ENCODE measurements at regions not wholly inside any gene's neighbourhood (a gene's known extent, or its start where the extent isn't known, plus 50 kb on each side); places are given as distances from the start of the nearest gene placed in this dataset.
"Not testable (repeated sequence)": the region's sequence is repeated elsewhere in the genome, so short reads cannot be mapped to it uniquely, and the experiment has no call there.

- Histone ChIP-seq H3K4me3 (no peak overlapping the region), H3K4me1 (peaks cover 13 to 20% (median 18%) of the 10 kb centered on the region in 4 donors), H3K27me3 (no peaks in the 10 kb centered on the region), H3K36me3 (no peaks in the 10 kb centered on the region), H3K9me3 (no peaks in the 10 kb centered on the region), H3K27ac (no peak overlapping the region)
- TF ChIP-seq EP300 (IDR thresholded peaks at IDR 0.05), result no peak
- no peak for TF ChIP-seq POLR2A (IDR thresholded peaks at IDR 0.05)
- no peak for TF ChIP-seq CTCF (IDR thresholded peaks at IDR 0.05)
- no peak for TF ChIP-seq POLR2AphosphoS5 (IDR thresholded peaks at IDR 0.05)
- ATAC-seq (ENCODE audit: low FRiP score in 2 of 2), result no peak
- WGBS, 2 donors, result 96 to 99% methylated on average over 6 of the region's 6 CpGs
- DNase-seq, result no peak
Measured at GRCh38 chr5:56732121-56732520, 83.2 kb upstream of the MAP3K1 start.

- not testable (repeated sequence) for H3K36me3 ChIP-seq; ATAC-seq (ENCODE audit: low FRiP score in 2 of 2); H3K4me3 ChIP-seq; DNase-seq; H3K27me3 ChIP-seq; H3K9me3 ChIP-seq; H3K27ac ChIP-seq
- WGBS, 2 donors, result 100% methylated on average over 2 of the region's 2 CpGs
- H3K4me1 ChIP-seq, result peaks cover 7 to 14% (median 12%) of the 10 kb centered on the region in 4 donors
Measured at GRCh38 chr5:56731473-56731872, 83.9 kb upstream of the MAP3K1 start.

GRCh38 chr5:56729488-56729887 lies 85.9 kb upstream of the MAP3K1 start:
- WGBS, 2 donors, result 53 to 73% methylated on average over 1 of the region's 1 CpG
- Histone ChIP-seq H3K27me3 (no peaks in the 10 kb centered on the region), H3K4me1 (peaks cover 0 to 10% (median 7%) of the 10 kb centered on the region in 4 donors), H3K27ac (no peak overlapping the region), H3K36me3 (no peaks in the 10 kb centered on the region), H3K9me3 (no peaks in the 10 kb centered on the region), H3K4me3 (no peak overlapping the region)
- ATAC-seq (ENCODE audit: low FRiP score in 2 of 2) (no peak), DNase-seq (no peak)
- no peak for TF ChIP-seq CTCF (IDR thresholded peaks at IDR 0.05)
- no peak for TF ChIP-seq POLR2AphosphoS5 (IDR thresholded peaks at IDR 0.05)
- TF ChIP-seq POLR2A (IDR thresholded peaks at IDR 0.05), result no peak
- TF ChIP-seq EP300 (IDR thresholded peaks at IDR 0.05), result no peak

GRCh38 chr5:56725711-56726411 lies 89.5 kb upstream of the MAP3K1 start:
- TF ChIP-seq POLR2A (IDR thresholded peaks at IDR 0.05), result no peak
- TF ChIP-seq CTCF (IDR thresholded peaks at IDR 0.05), result no peak
- 49 to 55% methylated on average over 8 of the region's 8 CpGs for WGBS, 2 donors
- no peaks in the 10 kb centered on the region for H3K27me3 ChIP-seq
- H3K4me1 ChIP-seq, result peaks cover 0 to 4% (median 0%) of the 10 kb centered on the region in 4 donors
- H3K27ac ChIP-seq, result no peak overlapping the region
- H3K9me3 ChIP-seq, result no peaks in the 10 kb centered on the region
- H3K4me3 ChIP-seq, result no peak overlapping the region
- no peaks in the 10 kb centered on the region for H3K36me3 ChIP-seq
- DNase-seq, result no peak
- ATAC-seq (ENCODE audit: low FRiP score in 2 of 2), result no peak

- H3K9me3 ChIP-seq; DNase-seq; H3K36me3 ChIP-seq; H3K4me1 ChIP-seq; H3K27me3 ChIP-seq; ATAC-seq (ENCODE audit: low FRiP score in 2 of 2); H3K4me3 ChIP-seq; H3K27ac ChIP-seq: not testable (repeated sequence)
- WGBS, 2 donors, result 90 to 98% methylated on average over 4 of the region's 4 CpGs
Measured at GRCh38 chr5:56724857-56725256, 90.5 kb upstream of the MAP3K1 start.

GRCh38 chr5:56722317-56722716 lies 93.0 kb upstream of the MAP3K1 start:
- Histone ChIP-seq H3K9me3 (no peaks in the 10 kb centered on the region), H3K27me3 (no peaks in the 10 kb centered on the region), H3K36me3 (no peaks in the 10 kb centered on the region), H3K27ac (no peak overlapping the region), H3K4me1 (peaks cover 0 to 6% (median 5%) of the 10 kb centered on the region in 4 donors), H3K4me3 (no peak overlapping the region)
- ATAC-seq (ENCODE audit: low FRiP score in 2 of 2), result no peak
- 90 to 93% methylated on average over 3 of the region's 3 CpGs for WGBS, 2 donors
- no peak for TF ChIP-seq POLR2AphosphoS5 (IDR thresholded peaks at IDR 0.05)
- TF ChIP-seq EP300 (IDR thresholded peaks at IDR 0.05), result no peak
- no peak for TF ChIP-seq POLR2A (IDR thresholded peaks at IDR 0.05)
- TF ChIP-seq CTCF (IDR thresholded peaks at IDR 0.05), result no peak
- DNase-seq, result no peak

Data from upper lobe of left lung (tissue), 6 donors.